ENCODE measurements at regions not wholly inside any gene's neighbourhood (a gene's known extent, or its start where the extent isn't known, plus 50 kb on each side); places are given as distances from the start of the nearest gene placed in this dataset.

DNA sequence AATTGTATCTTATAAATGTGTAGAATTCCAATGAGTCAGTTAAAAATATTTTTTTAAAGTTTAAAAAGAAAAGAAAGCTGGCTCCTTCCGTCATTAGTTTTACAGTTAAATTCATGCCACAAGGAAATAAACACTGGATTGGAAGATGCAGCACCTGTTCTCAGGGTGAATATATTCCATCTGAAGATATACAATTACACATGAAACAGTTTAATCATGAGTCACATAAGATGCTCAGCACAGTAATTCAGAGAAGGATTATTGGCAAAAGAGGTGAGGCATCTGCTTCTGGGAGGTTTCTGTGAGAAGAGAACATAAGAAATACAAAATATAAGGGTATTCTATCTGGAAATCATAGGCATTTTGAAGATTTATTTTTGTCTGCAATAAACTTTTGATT lies 376.5 kb upstream of the SORCS1 start:
- TF ChIP-seq POLR2AphosphoS5 (IDR thresholded peaks at IDR 0.05; ENCODE audit: low read depth, low read length): no peak
- TF ChIP-seq, protein P1, sequence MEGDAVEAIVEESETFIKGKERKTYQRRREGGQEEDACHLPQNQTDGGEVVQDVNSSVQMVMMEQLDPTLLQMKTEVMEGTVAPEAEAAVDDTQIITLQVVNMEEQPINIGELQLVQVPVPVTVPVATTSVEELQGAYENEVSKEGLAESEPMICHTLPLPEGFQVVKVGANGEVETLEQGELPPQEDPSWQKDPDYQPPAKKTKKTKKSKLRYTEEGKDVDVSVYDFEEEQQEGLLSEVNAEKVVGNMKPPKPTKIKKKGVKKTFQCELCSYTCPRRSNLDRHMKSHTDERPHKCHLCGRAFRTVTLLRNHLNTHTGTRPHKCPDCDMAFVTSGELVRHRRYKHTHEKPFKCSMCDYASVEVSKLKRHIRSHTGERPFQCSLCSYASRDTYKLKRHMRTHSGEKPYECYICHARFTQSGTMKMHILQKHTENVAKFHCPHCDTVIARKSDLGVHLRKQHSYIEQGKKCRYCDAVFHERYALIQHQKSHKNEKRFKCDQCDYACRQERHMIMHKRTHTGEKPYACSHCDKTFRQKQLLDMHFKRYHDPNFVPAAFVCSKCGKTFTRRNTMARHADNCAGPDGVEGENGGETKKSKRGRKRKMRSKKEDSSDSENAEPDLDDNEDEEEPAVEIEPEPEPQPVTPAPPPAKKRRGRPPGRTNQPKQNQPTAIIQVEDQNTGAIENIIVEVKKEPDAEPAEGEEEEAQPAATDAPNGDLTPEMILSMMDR (IDR thresholded peaks at IDR 0.05): no peak

Measured in Panc1 (cell line).